GM04504 (cell line): ENCODE measurements at regions not wholly inside any gene's neighbourhood (a gene's known extent, or its start where the extent isn't known, plus 50 kb on each side); places are given as distances from the start of the nearest gene placed in this dataset.
"Not testable (repeated sequence)": the region's sequence is repeated elsewhere in the genome, so short reads cannot be mapped to it uniquely, and the experiment has no call there.

ENCODE experiments used
- DNase-seq: peaks from one replicate; pipeline ENCODE4 v3.0.0-alpha.2; 2012; ENCODE audit warnings: low read depth

GRCh38 chr20:48381353-48382120, 446.3 kb downstream of the PREX1 start:
- no peak for DNase-seq

- DNase-seq = no peak
Measured at GRCh38 chr20:48380661-48381060, 447.1 kb downstream of the PREX1 start.

GRCh38 chr20:48378976-48379675, 448.7 kb downstream of the PREX1 start:
- no peak for DNase-seq

- no peak for DNase-seq
Measured at GRCh38 chr20:48377940-48378339, 449.9 kb downstream of the PREX1 start.

GRCh38 chr20:48375804-48376203, 452.0 kb downstream of the PREX1 start:
- no peak for DNase-seq

GRCh38 chr20:48374991-48375595, 452.7 kb downstream of the PREX1 start:
- DNase-seq = no peak

- DNase-seq = not testable (repeated sequence)
Measured at GRCh38 chr20:48374031-48374907, 453.5 kb downstream of the PREX1 start.

GRCh38 chr20:48373555-48373934, 454.3 kb downstream of the PREX1 start:
- DNase-seq = no peak

GRCh38 chr20:48372851-48373554, 454.8 kb downstream of the PREX1 start:
- DNase-seq = not testable (repeated sequence)

- no peak for DNase-seq
Measured at GRCh38 chr20:48371211-48371610, 456.6 kb downstream of the PREX1 start.

- DNase-seq = not testable (repeated sequence)
Measured at GRCh38 chr20:48368580-48369021, 459.2 kb downstream of the PREX1 start.

GRCh38 chr20:48367541-48368358, 460.0 kb downstream of the PREX1 start:
- not testable (repeated sequence) for DNase-seq

GRCh38 chr20:48366230-48366629, 461.6 kb downstream of the PREX1 start:
- DNase-seq = no peak

GRCh38 chr20:48364688-48365421, 462.9 kb downstream of the PREX1 start:
- DNase-seq = no peak

- DNase-seq = no peak
Measured at GRCh38 chr20:48364055-48364454, 463.7 kb downstream of the PREX1 start.

GRCh38 chr20:48360342-48360975, 467.3 kb downstream of the PREX1 start:
- DNase-seq = no peak

GRCh38 chr20:48359692-48360341, 468.0 kb downstream of the PREX1 start:
- no peak for DNase-seq

GRCh38 chr20:48359055-48359390, 468.8 kb downstream of the PREX1 start:
- DNase-seq = not testable (repeated sequence)
